ENCODE measurements at regions not wholly inside any gene's neighbourhood (a gene's known extent, or its start where the extent isn't known, plus 50 kb on each side); places are given as distances from the start of the nearest gene placed in this dataset.
"Not testable (repeated sequence)": the region's sequence is repeated elsewhere in the genome, so short reads cannot be mapped to it uniquely, and the experiment has no call there.

DNA sequence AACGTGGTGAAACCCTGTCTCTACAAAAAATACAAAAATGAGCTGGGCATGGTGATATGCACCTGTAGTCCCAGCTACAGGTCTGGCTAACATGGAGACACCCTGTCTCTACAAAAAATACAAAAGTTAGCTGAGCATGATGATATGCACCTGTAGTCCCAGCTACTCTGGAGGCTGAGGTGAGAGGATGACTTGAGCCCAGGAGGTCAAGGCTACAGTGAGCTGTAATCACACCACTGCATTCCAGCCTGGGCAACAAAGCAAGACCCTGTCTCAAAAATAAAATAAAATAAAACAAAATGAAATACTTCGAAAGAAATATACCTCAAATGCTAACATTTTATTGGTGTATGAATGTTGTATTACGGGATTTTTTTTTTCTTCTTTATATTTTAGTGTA lies 107.6 kb upstream of the EGLN3 start:
- DNase-seq: no peak

DNA sequence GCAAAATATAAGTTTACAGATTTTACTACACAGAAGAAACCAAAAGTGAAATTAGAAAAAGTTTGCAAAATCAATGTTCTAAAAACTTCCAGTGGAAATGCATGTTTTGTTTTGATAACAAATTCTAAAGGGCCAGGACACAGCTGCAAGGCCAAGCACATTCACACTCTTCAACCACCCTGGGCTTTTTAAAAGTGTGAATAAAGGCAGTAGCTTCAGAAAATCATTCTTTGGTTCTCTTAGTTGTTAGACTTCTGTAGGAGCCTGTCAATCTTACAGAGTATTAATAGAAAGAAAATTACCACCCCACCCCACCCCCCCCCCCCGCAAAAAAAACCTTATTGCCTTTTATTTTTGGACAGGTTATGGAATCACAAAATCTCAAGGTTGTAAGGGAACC lies 105.2 kb upstream of the EGLN3 start:
- no peak for DNase-seq

DNA sequence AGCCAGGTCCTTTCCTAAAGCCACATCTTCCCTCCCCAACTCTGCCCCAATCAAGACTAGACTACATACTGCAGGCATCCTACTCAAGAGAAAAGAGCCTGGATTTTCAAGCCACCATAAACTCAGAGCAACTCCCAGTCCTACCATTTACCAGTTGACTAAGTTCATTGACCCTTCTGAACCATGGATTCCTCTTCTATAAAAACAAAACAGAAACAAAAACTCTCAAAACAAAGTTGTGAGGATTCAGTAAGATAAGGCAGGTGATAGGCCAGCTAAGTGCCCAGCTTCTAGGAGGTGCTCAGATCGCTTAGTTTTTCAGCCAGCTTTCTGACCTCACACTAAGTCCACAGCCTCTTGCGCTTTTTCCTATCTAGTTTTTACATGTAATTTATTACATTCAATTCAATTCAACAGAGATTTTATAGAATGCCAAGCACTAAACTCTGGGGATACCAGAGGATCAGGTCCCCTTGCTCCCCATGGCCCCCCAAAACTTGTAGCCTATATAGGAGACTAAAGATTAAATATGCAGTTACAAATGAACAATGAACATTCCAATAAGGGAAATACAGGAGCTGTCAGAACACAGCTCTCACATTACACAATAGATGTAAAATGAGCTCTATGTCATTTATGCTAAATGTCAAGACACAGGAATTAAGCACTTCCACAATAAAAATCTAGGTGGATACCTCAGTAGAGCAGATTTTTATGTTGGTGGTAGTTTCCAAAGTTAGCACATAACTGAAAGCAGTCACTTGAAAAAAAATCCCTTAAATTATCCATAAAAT lies 104.5 kb upstream of the EGLN3 start:
- DNase-seq: no peak

GRCh38 chr14:34053666-34054065 lies 102.8 kb upstream of the EGLN3 start:
- DNase-seq: no peak

DNA sequence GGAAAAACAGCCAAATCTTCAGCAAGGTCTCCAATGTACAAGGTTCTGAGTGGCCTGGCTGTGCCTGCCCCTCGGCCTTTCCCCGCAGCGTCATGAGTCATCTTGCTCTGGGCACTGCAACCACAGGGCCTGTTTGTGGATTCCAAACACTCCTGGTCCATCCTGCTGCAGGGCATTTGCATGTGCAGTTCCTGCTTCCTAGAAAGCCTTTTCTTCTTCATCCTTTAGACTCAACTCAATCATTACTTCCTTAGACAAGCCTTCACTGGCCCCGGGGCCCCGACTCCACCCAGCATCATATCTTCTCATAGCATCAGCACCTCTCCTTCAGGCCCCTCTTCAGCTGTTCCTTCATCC lies 101.8 kb upstream of the EGLN3 start:
- no peak for DNase-seq

DNA sequence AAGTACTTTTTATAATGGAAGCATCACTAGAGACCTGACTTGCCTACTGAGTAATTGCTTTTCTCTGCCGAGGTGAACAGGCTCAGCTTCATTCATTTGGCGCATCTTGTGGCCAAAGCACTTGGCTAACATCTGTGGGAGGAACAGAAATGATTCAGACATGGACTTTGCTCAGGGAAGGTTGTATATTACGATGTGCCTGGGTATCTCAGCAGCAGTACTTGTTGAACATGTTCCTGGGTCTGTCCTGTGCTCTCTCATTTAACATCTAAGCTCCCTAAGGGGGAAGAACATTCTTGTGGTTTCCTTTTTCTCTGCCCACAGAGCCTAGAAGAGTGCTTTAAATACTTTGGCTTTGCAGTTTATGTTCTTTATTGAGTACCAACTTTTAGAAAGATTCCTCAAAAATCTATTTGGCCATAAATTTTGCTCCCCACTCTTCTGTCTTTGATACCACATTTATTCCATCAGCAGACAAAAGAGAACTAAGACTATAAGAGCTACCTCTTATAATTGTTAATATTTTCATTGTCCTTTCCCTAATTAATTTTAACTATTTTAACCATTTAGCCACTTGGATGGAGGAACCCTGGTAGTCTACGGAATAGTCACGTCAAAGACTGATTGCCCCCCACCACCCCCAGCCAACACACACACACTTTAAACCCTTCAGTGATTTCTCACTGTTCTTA lies 101.2 kb upstream of the EGLN3 start:
- DNase-seq: no peak

DNA sequence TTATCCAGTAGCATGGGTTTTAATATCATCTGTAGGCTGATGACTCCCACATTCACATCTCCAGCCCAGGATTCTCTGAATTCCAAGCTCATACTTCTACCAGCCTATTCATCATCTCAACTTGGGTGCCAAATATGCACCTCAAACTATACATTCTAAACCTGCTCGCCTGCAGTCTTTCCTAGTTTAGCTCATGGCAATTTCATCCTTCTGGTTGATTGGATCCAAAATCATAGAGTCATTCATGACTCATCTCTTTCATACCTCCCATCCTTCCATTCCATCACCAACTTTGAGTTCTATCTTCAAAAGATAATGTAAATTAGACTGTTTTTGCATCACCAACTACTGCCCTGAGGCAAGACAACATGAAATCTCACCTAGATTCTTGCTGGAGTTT lies 99.7 kb upstream of the EGLN3 start:
- DNase-seq: no peak

GRCh38 chr14:34049790-34050189 lies 98.9 kb upstream of the EGLN3 start:
- DNase-seq: no peak

- not testable (repeated sequence) for DNase-seq
These were observed 98.3 kb upstream of the EGLN3 start for GRCh38 chr14:34049187-34049586.

GRCh38 chr14:34046799-34047520 lies 96.1 kb upstream of the EGLN3 start:
- no peak for DNase-seq

DNA sequence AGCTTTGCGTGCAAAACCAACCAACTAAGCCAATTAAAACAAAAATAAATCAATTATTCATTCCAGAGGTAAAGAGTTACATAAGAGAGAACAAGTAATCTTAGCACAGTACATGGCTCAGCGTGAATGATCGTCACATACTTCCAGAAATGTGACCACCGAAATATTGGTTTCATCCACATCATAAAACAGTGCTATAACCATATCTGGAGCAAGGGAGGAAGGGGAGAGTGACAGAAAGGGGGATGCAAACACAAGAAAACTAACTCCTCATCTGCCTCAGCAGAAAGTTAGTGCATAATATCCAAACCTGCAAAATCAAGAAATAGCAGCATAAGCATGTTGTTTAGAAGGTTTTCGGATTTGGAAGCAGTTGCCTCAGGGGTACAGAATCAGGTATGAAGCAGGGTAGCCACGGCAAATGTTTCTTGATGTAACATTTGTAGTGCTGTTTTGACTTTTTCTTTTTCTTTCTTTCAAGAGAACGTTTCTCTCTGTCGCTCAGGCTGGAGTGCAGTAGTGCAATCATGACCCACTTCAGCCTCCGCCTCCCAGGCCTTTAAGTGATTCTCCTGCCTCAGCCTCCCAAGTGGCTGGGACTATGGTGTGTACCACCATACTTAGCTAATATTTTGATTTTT lies 93.9 kb upstream of the EGLN3 start:
- DNase-seq: no peak

DNA sequence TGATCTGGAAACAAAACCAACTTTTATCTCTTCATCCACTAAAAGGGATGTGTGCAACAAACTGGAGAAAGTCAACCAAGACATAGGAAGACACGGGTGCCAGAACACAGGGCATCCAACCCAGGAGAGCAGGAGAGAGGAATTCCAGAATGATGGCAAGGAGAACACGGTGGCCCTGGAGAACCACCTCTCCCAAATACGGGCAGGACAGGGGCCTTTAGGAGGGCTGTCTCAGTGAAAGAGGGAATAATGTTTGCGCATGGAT lies 93.4 kb upstream of the EGLN3 start:
- no peak for DNase-seq

DNA sequence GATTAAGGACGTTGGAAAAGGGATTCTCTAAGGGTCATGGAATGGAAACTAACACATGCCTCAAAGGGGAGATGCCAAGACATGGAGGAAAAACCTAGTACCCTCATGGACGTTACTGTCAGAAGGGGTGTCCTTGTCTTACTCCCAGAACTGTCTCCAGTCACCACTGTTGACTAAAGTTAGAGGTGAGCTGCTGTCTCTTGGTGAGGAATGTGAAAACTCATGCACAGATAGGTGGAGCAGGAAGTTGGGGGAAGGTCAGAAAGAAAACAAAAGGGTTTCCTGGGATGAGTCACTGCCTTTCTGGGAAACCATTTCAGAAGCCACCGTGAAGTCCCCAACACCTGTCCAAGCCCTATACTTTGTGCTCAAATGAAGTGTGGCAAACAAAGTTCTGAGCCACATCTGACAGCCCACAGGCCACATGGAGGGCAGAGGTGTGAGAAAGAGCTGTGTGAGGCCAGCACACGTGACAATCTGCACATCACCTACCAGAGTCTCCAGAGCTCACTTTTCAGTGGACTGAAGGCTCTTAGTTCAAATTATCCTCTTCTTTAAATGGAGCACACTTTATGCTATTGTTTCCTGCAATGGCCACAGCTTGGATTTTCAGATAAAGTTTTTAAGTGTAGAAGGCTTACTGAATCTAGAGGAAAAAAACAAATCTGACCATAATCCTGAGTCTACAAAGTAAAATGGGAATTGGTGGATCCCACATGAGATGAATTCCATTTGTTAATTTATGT lies 92.9 kb upstream of the EGLN3 start:
- peak; percentile 40 for DNase-seq

DNA sequence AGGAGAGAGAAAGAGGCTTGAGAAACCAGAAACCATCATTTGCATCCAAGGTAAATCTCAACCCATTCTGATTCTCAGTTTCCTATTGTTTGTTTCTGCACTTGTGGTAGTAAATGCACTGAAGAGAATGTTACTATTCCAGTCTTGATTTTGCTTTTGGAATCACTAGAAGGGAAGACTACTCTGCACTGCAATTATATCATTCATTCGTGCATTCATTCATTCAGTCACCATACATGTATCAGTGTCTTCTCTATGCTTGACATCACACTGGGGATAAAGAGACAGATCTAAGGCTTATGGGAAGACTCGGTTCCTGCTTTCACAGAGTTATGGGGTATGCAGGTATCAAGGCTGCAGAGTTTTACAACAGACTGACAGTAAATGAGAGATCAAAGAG lies 90.3 kb upstream of the EGLN3 start:
- DNase-seq: no peak

DNA sequence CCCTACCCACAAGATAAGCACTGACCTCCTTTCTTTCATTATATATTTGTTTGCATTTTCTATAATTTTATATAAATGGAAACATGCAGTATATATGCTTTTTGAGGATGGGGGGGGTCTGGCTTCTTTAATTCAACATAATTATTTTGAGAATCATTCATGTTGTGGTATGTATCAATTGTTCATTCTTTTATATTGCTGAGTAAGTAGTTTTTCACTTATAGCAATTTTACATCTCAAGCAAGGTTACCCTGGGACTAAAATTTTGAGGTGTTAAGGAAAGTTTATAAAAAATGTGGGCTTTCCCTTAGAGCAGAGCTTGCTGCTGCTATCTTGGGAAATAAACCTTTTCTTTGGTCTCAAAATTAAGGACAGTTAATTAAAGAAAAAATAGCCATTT lies 89.9 kb upstream of the EGLN3 start:
- DNase-seq: no peak

GRCh38 chr14:34039428-34040047 lies 88.7 kb upstream of the EGLN3 start:
- no peak for DNase-seq

- DNase-seq: no peak
These were observed 87.6 kb upstream of the EGLN3 start for GRCh38 chr14:34038358-34039057.

- DNase-seq: no peak
These were observed 85.5 kb upstream of the EGLN3 start for GRCh38 chr14:34036319-34036766.

- no peak for DNase-seq
These were observed 85.0 kb upstream of the EGLN3 start for GRCh38 chr14:34035934-34036250.

GRCh38 chr14:34035177-34035933 lies 84.5 kb upstream of the EGLN3 start:
- no peak for DNase-seq

DNA sequence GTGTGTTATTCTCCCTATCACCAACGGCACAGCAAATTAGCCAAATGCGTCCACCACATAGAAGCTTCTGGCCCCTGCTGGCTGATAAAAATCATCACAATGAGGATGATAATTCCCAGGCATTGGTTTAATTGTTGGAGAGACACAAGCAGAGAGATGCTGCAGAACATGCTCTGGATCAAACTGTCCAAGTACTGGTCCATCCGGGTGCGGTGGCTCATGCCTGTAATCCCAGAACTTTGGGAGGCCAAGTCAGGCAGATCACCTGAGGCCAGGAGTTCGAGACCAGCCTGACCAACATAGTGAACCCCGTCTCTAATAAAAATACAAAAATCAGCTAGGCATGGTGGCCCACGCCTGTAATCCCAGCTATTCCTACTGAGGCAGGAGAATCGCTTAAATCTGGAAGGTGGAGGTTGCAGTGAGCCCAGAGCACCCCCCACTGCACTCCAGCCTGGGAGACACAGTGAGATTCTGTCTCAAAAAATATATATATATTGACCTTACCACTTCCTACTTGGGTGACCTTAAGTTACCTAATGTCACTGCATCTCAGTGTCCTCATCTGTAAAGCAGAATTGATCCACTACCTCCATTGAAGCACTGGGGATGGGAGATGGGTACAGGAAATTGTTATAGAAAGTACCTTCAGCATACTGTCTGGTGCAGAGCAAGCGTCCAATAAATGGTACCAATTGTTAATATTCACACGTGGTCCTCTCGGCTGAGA lies 83.7 kb upstream of the EGLN3 start:
- no peak for DNase-seq

All from NCI-H510A (cell line).